ENCODE measurements at regions not wholly inside any gene's neighbourhood (a gene's known extent, or its start where the extent isn't known, plus 50 kb on each side); places are given as distances from the start of the nearest gene placed in this dataset.

DNA sequence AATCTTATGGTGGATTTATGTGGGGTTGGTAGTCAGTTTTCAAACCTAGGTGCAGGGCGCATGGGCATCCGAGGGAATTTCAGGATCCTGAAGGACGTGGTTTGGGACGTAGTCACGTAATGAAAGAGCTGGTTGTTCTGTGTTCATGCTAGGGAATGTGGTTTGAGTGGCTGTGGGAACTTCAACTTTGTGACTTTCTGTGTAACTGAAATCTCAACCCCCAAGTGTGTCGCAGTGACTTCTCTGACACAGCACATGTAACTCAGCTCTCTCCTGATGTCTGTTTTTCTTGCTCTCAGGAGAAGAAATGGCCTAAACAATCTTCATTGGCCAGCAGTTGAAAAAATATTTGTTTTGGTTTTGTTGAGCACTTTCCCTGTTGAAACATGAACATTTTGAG lies 199.0 kb downstream of the PTEN start:
- no peak for DNase-seq

DNA sequence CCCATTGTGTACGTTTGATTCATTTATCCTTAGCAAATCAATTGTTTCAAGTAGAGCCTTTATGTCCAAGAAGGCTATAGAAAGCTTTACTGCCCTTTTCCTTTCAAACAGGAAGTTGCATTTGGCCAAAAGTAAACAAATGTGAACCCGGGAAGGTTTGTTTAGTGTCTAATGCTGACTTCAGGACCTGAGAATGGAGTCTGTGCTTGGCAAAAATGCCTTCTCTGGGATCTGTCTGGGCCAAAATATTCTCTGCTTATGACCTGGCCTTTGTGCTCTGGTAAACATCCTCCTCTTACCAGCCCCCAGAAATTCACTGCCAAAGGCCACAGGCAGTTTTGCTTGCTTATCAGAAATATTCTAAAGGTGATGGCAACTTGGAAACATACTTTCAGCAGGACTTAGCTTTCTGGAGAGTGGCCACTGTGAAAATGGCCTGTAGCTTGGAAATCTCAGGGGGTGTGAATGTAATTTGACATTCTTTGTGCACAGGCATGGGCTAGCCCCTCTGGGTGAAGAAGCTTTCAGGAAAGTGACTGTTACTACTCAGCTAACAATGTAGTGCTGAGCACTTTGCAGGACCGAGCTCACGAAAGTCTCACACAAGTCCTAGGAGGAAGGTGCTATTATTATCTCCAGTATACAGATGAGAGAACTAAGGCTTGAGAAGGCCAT lies 199.5 kb downstream of the PTEN start:
- DNase-seq = no peak

DNA sequence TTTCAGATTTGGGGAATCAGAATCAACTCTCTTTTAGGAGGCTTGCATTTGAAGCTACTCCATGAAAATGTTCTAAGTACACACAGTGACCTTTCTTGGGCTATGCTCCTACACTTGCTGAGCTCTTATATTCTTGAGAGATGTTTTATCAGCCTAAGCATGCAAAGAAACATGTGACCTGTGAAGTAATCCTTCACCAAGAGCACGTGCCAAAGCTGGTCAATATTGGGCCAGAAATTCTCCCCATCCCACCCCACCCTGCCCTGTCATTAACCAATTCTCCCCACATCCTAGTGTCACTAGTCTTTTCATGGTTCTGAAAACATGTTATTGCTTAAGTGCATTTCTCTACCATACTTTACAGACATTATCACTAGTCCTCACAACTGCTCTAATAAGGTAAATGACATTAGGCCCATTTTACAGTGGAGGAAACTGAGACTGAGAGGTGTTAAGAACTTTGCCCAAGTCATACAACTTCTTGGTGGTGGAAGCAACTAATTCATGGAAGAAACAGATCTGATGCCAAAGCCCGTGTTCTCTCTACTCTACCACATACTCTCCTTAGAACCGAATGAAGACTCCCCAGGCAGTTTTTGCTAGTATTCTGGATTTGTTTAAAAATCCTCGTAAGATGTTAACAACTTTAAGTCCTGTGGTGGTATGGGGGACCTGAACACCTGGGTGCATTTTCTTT lies 200.6 kb downstream of the PTEN start:
- DNase-seq = no peak

DNA sequence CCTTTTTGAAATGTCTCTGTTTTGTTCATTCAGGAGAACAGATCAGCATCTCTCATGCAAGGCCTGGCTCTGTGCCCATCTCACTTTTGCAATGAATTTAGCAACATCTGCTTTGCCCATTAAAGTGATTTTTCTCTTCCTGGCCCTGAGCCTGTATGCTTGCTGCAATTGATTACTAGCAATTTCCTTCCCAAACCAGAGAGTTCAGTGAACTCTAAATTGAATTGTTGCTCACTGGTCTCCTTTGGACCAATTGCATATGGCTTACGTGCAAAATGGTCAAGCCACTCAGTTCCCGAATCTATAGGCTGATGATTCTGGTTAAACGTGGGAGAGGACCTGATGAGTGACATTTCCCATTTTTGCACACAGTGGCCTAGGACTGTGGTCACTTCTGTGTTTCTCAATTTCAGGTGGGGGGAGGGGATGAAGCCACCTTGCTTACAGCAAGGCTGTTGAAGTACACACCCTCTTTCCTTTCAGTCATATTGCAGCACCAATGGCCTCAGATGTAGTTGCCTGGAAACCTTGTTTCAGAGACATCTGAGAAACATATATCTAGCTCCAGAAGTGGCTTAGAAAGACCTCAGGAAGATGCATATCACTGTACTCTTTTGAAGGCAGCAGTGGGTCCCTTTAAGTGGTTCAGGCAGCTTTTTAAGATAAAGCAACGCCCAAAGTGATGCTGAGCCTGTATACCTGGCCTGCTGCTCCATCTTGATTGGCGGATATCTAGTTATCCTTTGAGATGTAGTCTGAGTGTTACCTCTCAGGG lies 201.4 kb downstream of the PTEN start:
- DNase-seq = no peak

DNA sequence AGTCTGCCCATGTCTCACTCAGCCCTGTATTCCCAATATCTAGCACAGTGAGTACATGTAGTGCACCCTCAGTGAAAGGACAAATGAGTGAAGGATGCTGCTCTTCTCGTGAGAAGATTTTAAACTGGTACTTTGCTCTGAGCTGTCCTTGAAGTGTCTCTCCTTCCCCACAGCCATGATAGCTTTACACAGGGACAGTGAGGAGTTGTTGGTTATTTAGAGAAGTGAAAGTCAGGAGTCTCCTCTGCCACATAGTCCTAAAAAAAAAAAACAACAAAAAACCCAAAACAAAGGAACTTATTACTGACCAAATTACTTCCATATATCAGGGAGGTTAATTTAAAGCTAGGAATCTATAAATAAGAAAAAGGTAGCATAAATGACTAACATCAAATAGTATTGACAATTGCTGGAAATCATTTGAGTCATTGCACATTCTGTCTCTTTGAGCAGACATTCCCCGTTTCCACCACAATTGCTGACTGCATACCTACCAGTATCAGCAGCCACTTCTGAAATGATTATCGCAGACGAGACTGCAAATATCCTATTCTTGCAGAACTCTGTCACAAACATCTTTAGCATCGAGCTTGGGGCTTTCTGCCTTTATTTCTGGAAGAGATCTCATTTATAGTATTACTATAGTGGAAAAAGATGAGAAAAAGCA lies 202.1 kb downstream of the PTEN start:
- DNase-seq = no peak

DNA sequence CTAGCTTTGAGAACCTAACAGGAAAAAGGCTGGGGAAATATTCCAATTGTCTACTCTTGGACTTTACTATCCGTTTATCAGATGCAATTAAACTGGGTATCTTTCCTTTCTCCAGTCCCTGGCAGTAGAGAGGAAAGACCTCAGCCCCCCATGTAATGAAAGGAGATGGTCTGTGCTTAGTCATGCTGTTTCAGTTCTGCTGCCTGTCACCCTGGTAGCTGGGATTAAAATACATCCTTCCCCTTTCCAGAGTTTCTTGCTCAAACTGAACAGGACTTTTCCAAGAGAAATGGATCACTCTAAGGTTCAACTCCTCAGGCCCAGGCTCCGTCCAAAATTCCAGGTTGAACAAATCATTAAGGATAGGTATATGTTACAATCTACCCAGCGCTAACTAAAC lies 202.9 kb downstream of the PTEN start:
- DNase-seq = no peak

DNA sequence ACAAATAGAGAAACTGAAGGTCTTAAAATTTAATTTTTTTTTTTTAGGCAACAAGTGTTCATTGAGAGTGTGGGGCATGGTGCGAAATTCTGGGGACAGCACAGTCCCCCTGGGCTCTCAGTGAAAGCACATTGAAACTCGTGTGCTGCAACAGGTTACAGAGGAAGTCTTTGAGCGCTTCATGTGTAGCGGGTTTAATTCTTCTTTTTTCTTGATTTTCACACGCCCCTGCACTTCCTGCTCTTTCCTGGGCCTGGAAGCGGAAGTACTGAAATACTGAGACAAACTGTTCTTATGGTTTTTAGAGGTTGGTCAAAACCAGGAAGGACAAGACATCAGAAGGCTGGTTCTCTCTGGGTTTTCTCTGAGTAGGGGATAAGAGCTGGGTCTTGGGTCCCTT lies 203.5 kb downstream of the PTEN start:
- no peak for DNase-seq

DNA sequence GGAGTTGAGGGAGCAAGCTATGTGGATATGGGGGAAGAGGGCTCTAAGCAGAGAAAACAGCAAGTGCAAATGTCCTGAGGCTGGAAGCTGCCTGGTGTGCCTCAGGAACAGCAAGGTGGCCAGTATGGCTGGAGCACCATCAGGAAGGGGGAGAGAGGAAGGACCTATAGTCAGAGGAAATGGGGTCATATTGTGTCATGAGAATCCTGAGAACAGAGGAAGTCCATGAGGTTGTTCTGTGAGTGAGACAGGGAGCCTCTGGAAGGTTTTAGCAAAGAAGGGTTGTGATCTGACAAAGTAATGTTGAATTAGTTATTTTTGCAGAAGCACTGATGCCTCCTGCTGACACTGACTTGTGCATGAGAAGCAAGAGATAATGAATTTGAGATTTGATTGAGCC lies 204.3 kb downstream of the PTEN start:
- DNase-seq = no peak

DNA sequence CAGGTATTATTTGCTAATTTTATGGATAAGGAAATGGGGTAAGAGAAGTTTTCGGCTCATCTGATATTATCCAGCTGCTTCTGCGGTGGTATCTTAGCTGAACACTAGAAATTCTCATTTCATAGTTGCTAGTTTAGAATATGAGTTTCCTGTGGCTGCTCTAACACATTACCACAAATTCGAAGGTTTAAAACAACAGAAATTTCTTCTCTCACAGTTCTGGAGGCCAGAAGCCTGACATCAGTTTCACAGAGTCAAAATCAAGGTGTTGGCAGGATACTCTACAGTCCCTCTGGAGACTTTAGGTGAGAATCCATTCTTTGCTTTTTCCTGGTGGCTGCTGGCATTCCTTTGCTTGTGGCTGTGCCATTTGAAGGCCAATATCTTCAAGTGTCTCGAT lies 205.9 kb downstream of the PTEN start:
- no peak for DNase-seq

DNA sequence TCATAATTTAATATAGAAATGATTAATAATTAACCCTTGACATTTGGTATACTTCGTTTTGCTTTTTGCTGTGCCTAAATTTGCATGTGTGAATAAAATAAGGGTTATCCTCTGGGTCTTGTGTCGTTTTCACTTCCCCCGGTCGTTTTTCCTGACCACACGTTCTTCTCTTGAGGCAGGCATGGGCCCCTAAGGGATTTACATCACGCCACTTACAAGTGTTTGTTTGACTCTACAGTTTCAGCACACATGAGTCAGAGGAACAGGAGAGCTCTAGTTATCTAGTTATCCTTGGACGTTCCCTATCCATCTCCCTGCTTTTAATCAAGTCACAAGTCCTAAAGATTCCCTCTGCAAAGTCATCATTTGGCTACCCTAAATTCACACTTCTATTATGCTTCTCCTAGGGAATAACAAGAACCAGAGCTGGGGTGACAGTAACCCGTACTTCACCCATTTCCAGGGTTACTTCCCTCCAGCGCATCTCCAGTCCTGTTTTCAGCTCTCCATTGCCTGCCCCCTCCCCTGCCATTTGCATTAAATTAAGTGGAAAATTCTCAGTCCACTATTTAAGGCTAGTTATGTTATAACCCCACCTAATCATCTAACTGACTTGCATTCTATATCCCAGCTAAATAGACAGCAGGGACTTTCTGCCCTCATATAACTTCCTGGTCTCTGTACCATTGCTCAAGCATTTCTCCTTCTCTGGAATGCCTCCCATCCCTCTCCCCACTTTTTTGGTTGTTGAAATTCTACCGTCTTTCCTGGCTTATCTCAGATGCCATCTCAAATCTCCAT lies 206.9 kb downstream of the PTEN start:
- DNase-seq = no peak

DNA sequence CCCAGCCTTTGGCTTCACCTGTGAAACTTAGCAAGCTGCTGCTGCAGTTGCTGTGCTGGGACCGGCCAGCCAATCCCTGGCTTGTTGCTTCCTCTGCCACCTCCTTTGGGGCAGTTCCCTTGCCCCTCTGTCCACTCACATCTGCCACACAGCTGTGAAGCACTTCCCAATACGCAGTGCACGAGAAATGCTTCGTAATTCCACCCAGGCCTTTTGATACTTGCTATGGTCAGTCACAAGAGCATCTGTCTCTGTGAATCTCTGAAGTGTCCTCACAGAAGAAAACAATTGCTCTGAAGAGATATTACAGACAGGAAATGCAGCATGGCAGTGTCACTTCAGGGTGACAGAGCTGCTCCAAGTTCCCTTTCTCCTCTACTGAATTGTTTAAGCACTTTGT lies 208.5 kb downstream of the PTEN start:
- DNase-seq = no peak

DNA sequence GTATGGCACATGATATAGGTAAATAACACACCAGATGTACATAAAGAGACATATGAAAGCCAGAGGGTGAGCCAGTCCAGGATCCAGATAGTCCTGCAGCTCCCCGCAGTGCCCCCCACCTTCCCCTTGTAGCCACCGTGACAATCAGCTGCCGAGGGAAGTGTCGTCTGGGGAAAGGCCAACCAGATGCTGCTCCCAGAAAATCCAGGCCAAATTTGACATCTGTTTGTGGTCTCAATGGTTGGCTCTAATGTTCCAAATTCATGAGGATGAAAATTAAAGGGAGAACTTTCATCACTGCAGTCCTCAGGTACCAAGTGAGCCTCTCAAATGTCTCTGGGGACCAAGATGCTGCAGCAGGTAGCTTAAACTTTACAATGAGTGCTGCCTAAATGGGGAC lies 210.3 kb downstream of the PTEN start:
- no peak for DNase-seq

DNA sequence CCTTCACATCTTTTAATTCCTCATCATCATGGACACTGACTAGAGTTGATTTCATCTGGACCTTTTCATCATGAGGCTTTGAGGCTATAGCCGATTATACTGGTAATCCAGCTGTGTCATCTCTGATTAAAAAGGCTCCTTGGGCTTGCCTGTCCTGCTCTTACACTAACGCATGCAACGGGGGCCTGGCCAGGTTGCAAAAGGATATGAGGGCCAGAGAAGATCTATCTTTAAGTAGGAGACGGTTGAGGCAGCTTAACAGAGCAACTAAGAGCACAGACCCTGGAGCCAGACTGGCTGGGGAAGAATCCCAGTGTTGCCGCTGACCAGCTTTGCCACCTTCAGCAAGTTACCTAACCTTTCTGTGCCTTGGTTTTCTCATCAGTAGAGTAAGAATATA lies 211.5 kb downstream of the PTEN start:
- no peak for DNase-seq

DNA sequence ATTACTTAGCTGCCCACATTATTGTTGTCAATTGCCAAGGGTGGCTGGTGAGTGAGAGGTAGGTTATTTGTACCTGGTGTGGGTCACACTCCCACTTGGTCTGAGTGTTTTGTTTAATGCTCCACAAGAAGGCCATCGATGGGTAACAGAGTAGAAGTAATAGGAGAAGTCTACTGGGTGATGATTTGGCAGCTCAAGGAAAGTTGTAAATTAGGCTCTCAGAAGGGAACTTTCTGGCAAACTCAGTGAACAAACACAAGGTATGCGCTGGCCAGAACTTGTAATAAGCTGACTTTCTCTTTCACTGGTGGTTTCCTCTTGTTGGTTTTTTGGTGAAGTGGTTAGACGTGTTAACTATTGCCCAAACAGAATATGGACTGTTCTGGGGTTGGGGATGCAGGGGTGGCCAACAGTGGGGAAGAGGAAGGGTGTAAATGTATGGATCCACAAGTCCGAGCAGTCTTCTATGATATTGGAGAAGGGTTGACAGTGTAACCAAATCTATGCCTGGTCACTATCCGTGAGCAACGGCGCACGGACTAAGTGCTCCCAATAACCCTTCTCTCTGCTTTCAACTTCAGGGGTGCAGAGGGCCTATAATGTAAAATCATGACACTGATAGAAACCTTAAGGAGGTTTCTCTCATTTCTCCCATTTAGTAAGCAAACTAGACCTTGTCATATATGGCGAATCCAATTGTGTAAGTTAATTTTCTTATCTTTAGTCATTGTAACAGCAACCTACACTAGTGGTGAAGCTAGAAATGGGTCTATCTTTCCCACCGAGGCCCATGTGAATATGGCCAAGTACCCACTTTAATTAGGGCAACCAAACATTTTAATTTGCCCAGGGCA lies 212.8 kb downstream of the PTEN start:
- DNase-seq = no peak

DNA sequence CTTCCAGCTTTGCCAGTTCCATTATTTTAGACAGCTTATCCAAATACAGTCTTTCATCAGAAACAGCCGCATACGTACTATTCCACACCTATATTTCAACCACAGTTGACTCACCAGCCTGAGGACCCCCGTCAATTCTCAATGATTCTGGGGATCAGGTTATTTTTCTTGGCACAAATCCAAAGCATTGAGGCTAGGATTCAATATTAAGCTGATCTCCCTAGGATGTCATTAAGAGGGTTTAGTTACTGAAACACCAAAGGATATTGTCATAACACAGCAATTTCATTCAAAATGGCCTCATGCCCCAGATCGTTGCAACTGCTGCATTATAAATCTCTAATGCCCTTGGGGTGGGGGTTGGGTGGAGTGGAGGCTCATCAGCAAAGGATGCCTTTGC lies 214.6 kb downstream of the PTEN start:
- DNase-seq = no peak

DNA sequence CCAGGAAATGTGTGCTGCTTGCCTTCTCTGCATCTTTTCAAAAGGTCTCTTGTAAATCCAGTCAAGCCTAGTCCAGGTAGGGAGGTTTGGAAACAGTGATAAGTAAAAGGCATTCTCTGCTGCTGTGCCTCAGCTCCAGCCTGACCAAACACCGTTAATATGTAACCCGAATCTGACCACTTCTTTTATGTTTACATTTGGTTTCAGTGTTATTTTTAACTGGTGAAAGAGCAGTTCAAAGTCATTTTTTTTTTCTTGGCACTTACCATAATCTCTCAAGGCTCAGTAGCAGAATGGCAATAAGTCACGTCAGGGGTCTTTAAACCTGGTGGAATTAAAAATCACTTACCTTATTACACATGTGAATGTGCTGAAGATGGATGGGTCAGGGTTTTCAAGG lies 216.8 kb downstream of the PTEN start:
- DNase-seq = no peak

DNA sequence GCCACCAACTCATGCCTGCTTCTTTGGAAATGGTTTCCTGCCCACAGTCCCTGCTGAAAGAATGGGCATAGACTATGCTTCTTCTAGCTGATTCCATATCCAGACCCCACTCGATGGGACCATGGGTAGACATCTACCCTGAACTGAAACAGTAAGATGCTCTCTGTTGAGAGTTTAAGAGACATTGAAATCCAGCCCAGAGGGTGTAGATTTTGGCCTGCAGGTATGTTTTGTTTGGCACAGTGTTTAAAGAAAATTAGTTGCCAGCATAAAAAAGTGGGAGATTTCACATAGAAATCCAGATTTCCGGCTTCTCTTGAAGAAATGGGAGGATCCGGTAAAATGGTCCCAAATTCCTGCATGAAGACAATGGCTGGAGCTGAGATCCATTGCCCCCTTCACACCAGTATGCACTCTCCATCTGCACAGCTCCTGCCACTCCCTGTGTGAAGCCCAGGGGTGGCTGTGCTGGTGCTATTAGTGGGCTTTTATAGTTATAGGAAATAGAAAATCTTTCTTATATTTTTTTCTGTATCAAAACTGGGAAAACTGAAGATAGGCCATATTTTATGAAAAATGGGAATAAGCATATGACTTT lies 218.1 kb downstream of the PTEN start:
- DNase-seq = no peak

DNA sequence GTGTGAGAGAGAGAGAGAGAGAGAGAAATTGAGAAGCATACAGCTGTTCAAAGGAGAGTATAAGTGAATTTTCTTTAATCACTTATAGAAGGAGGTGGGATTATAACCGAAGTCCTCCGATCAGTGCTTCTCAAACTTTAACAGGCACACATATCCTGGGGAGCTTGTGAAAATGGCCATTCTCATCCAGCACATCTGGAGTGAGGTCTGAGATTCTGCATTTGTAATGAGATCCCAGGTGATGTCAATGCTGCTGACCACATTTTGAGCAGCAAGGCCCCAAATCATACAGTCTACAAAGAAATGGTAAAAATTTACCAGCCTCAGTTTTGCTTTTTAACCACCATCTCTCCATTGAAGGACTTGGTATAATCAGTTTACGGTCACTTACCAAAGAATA lies 219.0 kb downstream of the PTEN start:
- no peak for DNase-seq

DNA sequence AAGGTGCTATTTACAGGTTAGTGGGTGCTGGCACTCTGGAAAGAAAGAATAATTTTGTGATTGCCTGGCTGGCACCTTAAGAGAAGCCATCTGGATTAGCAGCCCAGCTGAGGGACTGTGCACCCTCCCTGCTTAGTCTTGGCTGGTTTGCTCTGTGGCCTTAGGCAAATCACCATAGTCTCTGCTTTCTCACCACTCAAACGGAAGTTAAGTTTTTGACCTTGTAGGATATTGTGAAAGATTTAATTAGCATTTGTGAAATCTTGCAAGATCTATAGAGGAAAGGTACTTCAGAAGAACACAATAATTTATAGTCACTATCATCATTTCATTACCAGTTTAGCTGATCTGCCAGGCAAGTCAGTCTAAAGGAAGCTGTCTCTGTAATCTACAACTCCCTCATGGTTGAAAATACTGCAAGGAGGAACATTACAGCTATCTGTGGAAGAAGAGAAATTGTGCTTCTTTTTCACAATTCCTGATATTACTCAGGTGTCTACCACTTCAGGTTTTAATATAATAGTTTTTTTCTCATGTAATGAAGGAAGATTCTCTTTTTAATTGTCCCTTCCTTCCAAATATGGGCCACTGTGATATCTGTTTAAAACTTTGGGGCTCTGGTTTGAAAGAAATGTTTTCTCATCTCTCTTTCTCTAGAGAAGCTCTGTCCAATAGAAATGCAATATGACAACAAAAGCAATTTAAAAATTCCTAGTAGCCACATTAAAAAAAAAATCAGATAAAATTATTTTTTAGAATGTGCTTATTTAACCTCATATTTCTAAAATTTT lies 219.6 kb downstream of the PTEN start:
- DNase-seq = no peak

DNA sequence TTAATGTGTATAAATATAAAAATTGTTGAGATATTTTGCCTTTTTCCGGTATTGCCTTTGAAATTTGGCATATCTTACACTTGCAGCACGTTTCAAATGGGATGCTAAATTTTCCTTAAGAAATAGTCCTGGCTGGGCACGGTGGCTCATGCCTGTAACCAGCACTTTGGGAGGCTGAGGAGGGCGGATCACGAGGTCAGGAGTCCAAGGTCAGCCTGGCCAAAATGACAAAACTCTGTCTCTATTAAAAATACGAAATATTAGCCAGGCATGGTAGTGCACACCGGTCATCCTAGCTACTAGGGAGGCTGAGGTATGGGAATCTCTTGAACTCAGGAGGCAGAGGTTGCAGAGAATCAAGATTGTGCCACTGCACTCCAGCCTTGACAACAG lies 220.2 kb downstream of the PTEN start:
- DNase-seq = no peak
